HEK293 (cell line): ENCODE measurements at regions not wholly inside any gene's neighbourhood (a gene's known extent, or its start where the extent isn't known, plus 50 kb on each side); places are given as distances from the start of the nearest gene placed in this dataset.
"Not testable (repeated sequence)": the region's sequence is repeated elsewhere in the genome, so short reads cannot be mapped to it uniquely, and the experiment has no call there.

Experiments used
- CTCF ChIA-PET: fragments of 350-600 bp; formaldehyde crosslinking; extraction: SDS; loops from one replicate; lab custom pipeline; 2021; ENCODE audit warnings: antibody characterized with exemption; lab: Yijun Ruan, JAX
- POLR2A ChIA-PET: fragments of 300-600 bp; formaldehyde crosslinking; extraction: SDS; loops from one replicate; lab custom pipeline; 2020; ENCODE audit warnings: antibody characterized with exemption, inconsistent platforms; lab: Yijun Ruan, JAX
- H3K27ac ChIP-seq: fragments of 200-500 bp; sonication (Bioruptor generic); 2 replicates; pipeline ENCODE4 v1.5.1; 2014; ENCODE audit warnings: low read depth, low read length, control low read depth, inconsistent platforms; ENCODE audit errors: extremely low read depth
- H3K36me3 ChIP-seq, 2 experiments: fragments of 200-500 bp in 1 of 2; sonication (Bioruptor generic) in 1 of 2; 1 replicate in 1 of 2; 2 replicates in 1 of 2; pipeline ENCODE4 v1.5.1; 2014 to 2017; ENCODE audit warnings: inconsistent platforms in 2 of 2, low read length in 2 of 2; ENCODE audit not compliant: control insufficient read depth in 2 of 2, insufficient read depth in 1 of 2
- H3K4me1 ChIP-seq: fragments of 200-500 bp; sonication (Bioruptor generic); 2 replicates; pipeline ENCODE4 v1.5.1; 2014; ENCODE audit warnings: mild to moderate bottlenecking, low read length, inconsistent platforms; ENCODE audit not compliant: control insufficient read depth, insufficient read depth
- H3K4me3 ChIP-seq: 2 replicates; pipeline ENCODE4 v1.5.1; 2011; ENCODE audit warnings: low read depth, mild to moderate bottlenecking, control low read depth, low read length, moderate library complexity
- H3K9me3 ChIP-seq: fragments of 200-500 bp; sonication (Bioruptor generic); 2 replicates; pipeline ENCODE4 v1.5.1; 2014; ENCODE audit warnings: low read depth, low read length, inconsistent platforms; ENCODE audit not compliant: control insufficient read depth, insufficient read depth
- BCL11B ChIP-seq: fragments of 450-650 bp; formaldehyde crosslinking; IDR thresholded peaks from 2 replicates; pipeline ENCODE4 v1.5.1; 2016; ENCODE audit warnings: low read depth, missing biosample characterization, missing genetic modification characterization
- SCRT1 ChIP-seq: fragments of 450-650 bp; formaldehyde crosslinking; IDR thresholded peaks from 2 replicates; pipeline ENCODE4 v1.5.1; 2016; ENCODE audit warnings: missing biosample characterization, missing genetic modification characterization, borderline replicate concordance
- SCRT2 ChIP-seq: fragments of 450-650 bp; formaldehyde crosslinking; IDR thresholded peaks from 2 replicates; pipeline ENCODE4 v1.5.1; 2016; ENCODE audit warnings: missing biosample characterization, missing genetic modification characterization
- ZBTB26 ChIP-seq: fragments of 450-650 bp; formaldehyde crosslinking; optimal IDR thresholded peaks from 2 replicates; pipeline ENCODE3; 2016; ENCODE audit warnings: missing biosample characterization, mild to moderate bottlenecking, missing genetic modification characterization
- ZEB2 ChIP-seq: fragments of 450-650 bp; formaldehyde crosslinking; IDR thresholded peaks from 2 replicates; pipeline ENCODE4 v1.5.1; 2016; ENCODE audit warnings: missing biosample characterization, missing genetic modification characterization

- CTCF ChIA-PET, H3K4me1 ChIP-seq, H3K9me3 ChIP-seq, POLR2A ChIA-PET, H3K4me3 ChIP-seq, H3K27ac ChIP-seq, H3K36me3 ChIP-seq: not testable (repeated sequence)
These were observed 193.1 kb downstream of the POTEM start for GRCh38 chr14:19160379-19160778.

GRCh38 chr14:19161251-19162033 lies 194.2 kb downstream of the POTEM start:
- POLR2A ChIA-PET, H3K27ac ChIP-seq, CTCF ChIA-PET, H3K4me1 ChIP-seq, H3K9me3 ChIP-seq, H3K4me3 ChIP-seq, H3K36me3 ChIP-seq: not testable (repeated sequence)
- 0 out of 2 replicates have a peak, but pooled peaks have one; percentile 14 for TF ChIP-seq SCRT1 (tag by site-specific recombination)
- peak; percentile 59; the same call in 1 of the 2 replicates for TF ChIP-seq ZEB2 (tag by site-specific recombination)
- 0 out of 2 replicates have a peak, but pooled peaks have one; percentile 28 for TF ChIP-seq BCL11B (tag by site-specific recombination)
- peak; percentile 70 for TF ChIP-seq SCRT2
- peak; percentile 4 for TF ChIP-seq ZBTB26

- H3K36me3 ChIP-seq, H3K27ac ChIP-seq, H3K4me3 ChIP-seq, CTCF ChIA-PET, H3K4me1 ChIP-seq, H3K9me3 ChIP-seq, POLR2A ChIA-PET: not testable (repeated sequence)
These were observed 194.9 kb downstream of the POTEM start for GRCh38 chr14:19162034-19162706.

- POLR2A ChIA-PET, CTCF ChIA-PET: not testable (repeated sequence)
These were observed 195.7 kb downstream of the POTEM start for GRCh38 chr14:19162920-19163319.

GRCh38 chr14:19163891-19164290 lies 196.7 kb downstream of the POTEM start:
- H3K4me1 ChIP-seq, H3K4me3 ChIP-seq, CTCF ChIA-PET, H3K9me3 ChIP-seq, POLR2A ChIA-PET, H3K27ac ChIP-seq, H3K36me3 ChIP-seq: not testable (repeated sequence)

More at GRCh38 chr14:19162920-19163319, 195.7 kb downstream of the POTEM start:
- H3K4me1 ChIP-seq, H3K27ac ChIP-seq, H3K9me3 ChIP-seq, H3K36me3 ChIP-seq, H3K4me3 ChIP-seq: not testable (repeated sequence)

GRCh38 chr14:19164426-19164825 lies 197.2 kb downstream of the POTEM start:
- H3K36me3 ChIP-seq, H3K4me1 ChIP-seq, H3K9me3 ChIP-seq, H3K27ac ChIP-seq, H3K4me3 ChIP-seq, CTCF ChIA-PET, POLR2A ChIA-PET: not testable (repeated sequence)

- H3K4me3 ChIP-seq, H3K36me3 ChIP-seq, H3K4me1 ChIP-seq, POLR2A ChIA-PET, H3K9me3 ChIP-seq, CTCF ChIA-PET, H3K27ac ChIP-seq: not testable (repeated sequence)
These were observed 198.8 kb downstream of the POTEM start for GRCh38 chr14:19166056-19166455.

- POLR2A ChIA-PET, H3K27ac ChIP-seq, CTCF ChIA-PET, H3K9me3 ChIP-seq, H3K4me3 ChIP-seq, H3K36me3 ChIP-seq, H3K4me1 ChIP-seq: not testable (repeated sequence)
These were observed 200.4 kb downstream of the POTEM start for GRCh38 chr14:19167454-19168190.

GRCh38 chr14:19168261-19168660 lies 201.0 kb downstream of the POTEM start:
- CTCF ChIA-PET, POLR2A ChIA-PET, H3K9me3 ChIP-seq, H3K36me3 ChIP-seq, H3K4me3 ChIP-seq, H3K4me1 ChIP-seq, H3K27ac ChIP-seq: not testable (repeated sequence)
